Tibial nerve (tissue), 3 donors: ENCODE measurements at regions not wholly inside any gene's neighbourhood (a gene's known extent, or its start where the extent isn't known, plus 50 kb on each side); places are given as distances from the start of the nearest gene placed in this dataset.

Source experiments
- POLR2A ChIP-seq, 2 donors: fragments of 450-650 bp; IDR thresholded peaks; one replicate each; pipeline ENCODE4 v1.6.1; 2017; ENCODE audit warnings: antibody characterized with exemption in 2 of 2, mild to moderate bottlenecking in 2 of 2, moderate library complexity in 2 of 2
- TF ChIP-seq, protein P1 (sequence below), 5 experiments: fragments of 200-600 bp in 3 of 5; fragments of 450-650 bp in 2 of 5; sonication (generic) in 3 of 5; IDR thresholded peaks; one replicate each; pipeline ENCODE4 v1.5.1; 2016 to 2019; ENCODE audit warnings: antibody characterized with exemption in 5 of 5, mild to moderate bottlenecking in 3 of 5, moderate library complexity in 2 of 5

DNA sequence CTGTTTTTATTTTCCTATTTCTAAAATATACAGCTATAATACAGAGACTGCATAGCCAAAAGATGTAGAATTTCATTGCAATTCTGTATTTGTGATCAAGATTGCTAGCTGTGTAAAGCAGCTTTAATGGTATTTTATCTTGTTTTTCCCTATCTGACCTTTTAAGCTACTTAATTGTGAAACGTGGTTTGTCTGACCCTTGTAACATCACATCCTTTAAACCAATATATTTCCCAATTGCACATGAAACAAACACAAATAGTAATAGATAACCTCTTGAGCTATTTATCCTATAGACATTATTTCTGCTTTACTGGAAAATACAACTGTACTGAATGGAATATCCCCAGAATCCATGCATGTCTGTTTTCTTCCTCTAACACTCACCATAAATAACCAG, 112.2 kb upstream of the PLPPR4 start:
- TF ChIP-seq, protein P1, sequence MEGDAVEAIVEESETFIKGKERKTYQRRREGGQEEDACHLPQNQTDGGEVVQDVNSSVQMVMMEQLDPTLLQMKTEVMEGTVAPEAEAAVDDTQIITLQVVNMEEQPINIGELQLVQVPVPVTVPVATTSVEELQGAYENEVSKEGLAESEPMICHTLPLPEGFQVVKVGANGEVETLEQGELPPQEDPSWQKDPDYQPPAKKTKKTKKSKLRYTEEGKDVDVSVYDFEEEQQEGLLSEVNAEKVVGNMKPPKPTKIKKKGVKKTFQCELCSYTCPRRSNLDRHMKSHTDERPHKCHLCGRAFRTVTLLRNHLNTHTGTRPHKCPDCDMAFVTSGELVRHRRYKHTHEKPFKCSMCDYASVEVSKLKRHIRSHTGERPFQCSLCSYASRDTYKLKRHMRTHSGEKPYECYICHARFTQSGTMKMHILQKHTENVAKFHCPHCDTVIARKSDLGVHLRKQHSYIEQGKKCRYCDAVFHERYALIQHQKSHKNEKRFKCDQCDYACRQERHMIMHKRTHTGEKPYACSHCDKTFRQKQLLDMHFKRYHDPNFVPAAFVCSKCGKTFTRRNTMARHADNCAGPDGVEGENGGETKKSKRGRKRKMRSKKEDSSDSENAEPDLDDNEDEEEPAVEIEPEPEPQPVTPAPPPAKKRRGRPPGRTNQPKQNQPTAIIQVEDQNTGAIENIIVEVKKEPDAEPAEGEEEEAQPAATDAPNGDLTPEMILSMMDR (IDR thresholded peaks at IDR 0.05): no peak
- no peak for TF ChIP-seq POLR2A (IDR thresholded peaks at IDR 0.05)
